BJ (cell line): ENCODE measurements at regions not wholly inside any gene's neighbourhood (a gene's known extent, or its start where the extent isn't known, plus 50 kb on each side); places are given as distances from the start of the nearest gene placed in this dataset.

ENCODE experiments used
- CTCF ChIA-PET: fragments of 350-600 bp; formaldehyde crosslinking; extraction: SDS; loops from one replicate; lab custom pipeline; 2021; ENCODE audit warnings: antibody characterized with exemption, inconsistent platforms; lab: Yijun Ruan, JAX
- POLR2A ChIA-PET: fragments of 300-600 bp; sonication (Branson Sonifier 250); formaldehyde crosslinking; extraction: SDS; loops from one replicate; lab custom pipeline; 2021; ENCODE audit warnings: antibody characterized with exemption; lab: Charles Lee
- DNase-seq: peaks from one replicate; pipeline ENCODE4 v3.0.0-alpha.2; 2011; ENCODE audit warnings: low read depth
- H3K27me3 ChIP-seq: 2 replicates; pipeline ENCODE4 v1.6.0; 2011; ENCODE audit warnings: low read length; ENCODE audit not compliant: control insufficient read depth, insufficient read depth
- H3K36me3 ChIP-seq: 2 replicates; pipeline ENCODE4 v1.5.1; 2011; ENCODE audit warnings: low read length; ENCODE audit not compliant: control insufficient read depth, insufficient read depth
- H3K4me3 ChIP-seq: 2 replicates; pipeline ENCODE4 v1.5.1; 2011; ENCODE audit warnings: low read depth, mild to moderate bottlenecking, control low read depth, low read length
- TF ChIP-seq, protein P1 (sequence below): IDR thresholded peaks from 2 replicates; pipeline ENCODE4 v1.5.1; 2011; ENCODE audit warnings: low read depth, mild to moderate bottlenecking, control low read depth, inconsistent platforms, low read length, moderate library complexity; ENCODE audit not compliant: insufficient read depth

DNA sequence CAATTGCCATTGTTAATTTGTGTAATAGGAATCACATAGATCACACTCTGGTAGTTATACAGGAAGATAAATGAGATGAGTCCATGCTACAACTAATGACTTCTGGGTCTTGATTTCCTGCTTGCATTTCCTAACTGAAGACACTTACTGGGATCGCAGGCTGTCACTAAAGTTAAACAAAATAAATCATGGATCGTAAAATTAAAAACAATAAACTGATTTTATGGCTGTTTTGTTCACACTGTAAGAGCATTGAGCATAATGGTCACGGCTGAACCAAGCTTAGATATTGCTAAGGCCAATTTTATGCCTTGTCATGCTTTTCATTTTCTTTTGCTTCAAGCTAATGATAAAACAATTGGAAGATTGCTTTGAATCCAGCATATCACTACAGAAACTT, 332.5 kb upstream of the CITED2 start:
- H3K4me3 ChIP-seq = no peak overlapping the region
- ChIA-PET CTCF (no interaction called here), POLR2A (no interaction called here)
- TF ChIP-seq, protein P1, sequence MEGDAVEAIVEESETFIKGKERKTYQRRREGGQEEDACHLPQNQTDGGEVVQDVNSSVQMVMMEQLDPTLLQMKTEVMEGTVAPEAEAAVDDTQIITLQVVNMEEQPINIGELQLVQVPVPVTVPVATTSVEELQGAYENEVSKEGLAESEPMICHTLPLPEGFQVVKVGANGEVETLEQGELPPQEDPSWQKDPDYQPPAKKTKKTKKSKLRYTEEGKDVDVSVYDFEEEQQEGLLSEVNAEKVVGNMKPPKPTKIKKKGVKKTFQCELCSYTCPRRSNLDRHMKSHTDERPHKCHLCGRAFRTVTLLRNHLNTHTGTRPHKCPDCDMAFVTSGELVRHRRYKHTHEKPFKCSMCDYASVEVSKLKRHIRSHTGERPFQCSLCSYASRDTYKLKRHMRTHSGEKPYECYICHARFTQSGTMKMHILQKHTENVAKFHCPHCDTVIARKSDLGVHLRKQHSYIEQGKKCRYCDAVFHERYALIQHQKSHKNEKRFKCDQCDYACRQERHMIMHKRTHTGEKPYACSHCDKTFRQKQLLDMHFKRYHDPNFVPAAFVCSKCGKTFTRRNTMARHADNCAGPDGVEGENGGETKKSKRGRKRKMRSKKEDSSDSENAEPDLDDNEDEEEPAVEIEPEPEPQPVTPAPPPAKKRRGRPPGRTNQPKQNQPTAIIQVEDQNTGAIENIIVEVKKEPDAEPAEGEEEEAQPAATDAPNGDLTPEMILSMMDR = no peak
- DNase-seq = no peak
- H3K36me3 ChIP-seq = no peaks in the 10 kb centered on the region
- no peaks in the 10 kb centered on the region for H3K27me3 ChIP-seq

DNA sequence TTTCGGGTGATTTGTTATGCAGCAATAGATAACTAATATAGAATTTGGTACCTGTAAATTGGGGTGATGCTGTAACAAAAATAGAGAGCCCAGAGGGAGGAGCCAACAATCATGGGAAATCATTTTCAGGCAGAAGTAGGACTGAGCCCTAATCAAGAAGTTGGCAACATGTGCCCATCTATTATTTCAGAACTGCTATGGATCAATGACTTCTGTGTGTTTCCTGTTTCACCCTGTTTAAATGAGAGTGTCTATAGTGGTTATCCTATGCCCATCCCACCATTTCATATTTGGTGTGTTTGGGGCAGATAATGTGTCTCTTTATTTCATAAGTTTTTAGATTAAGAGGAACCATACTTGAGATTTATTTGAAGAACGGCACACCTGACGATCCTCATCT, 330.8 kb upstream of the CITED2 start:
- Histone ChIP-seq H3K27me3 (no peaks in the 10 kb centered on the region), H3K4me3 (no peak overlapping the region), H3K36me3 (no peaks in the 10 kb centered on the region)
- POLR2A ChIA-PET = no interaction called here
- CTCF ChIA-PET = interaction anchor here (0.5 kb wide), 1 partner anchor 308 kb away, joined by 3 read pairs; no protein-coding TSS in a partner anchor
- TF ChIP-seq, protein P1 = no peak
- no peak for DNase-seq

DNA sequence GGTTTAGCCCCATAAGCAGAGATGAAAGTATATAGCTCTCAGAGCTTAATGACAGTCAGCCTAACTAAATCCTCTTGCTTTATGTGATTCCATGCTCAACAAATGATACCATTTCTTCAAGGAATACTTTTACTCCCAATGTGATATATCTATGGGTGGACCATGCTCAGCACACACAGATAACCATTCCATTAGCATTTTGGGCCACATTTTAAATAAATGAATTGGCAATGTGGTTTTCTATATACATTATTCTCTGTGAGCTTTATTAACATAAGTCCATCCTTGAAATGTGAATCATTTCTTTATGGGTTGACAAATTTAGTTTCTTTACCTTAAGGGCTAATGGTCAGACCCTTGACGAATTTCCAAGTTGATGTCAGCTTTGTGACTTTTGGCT, 329.3 kb upstream of the CITED2 start:
- Histone ChIP-seq H3K4me3 (no peak overlapping the region), H3K36me3 (no peaks in the 10 kb centered on the region), H3K27me3 (no peaks in the 10 kb centered on the region)
- CTCF ChIA-PET = interaction anchor here (0.7 kb wide), 1 partner anchor 25 kb away, joined by 4 read pairs; no protein-coding TSS in a partner anchor
- POLR2A ChIA-PET = no interaction called here
- no peak for DNase-seq
- TF ChIP-seq, protein P1 = no peak

DNA sequence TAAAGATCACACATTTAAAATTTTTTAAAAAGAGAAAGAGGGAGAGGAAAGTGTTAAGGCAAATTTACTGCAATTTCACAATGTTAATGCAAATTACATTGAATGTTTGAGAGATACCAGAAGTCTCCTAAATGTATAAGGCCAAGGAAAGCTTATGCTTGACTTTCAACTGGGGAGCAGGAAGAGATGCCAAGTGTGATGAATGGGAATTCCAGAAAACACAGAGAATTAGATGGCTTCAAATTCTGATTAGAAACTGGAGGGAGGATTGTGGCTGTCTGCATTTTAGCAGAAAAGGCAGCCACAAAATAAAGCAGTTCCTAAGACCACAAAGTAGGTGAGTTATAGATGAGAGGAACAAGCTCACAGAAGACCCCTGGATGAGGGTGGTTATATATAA, 328.3 kb upstream of the CITED2 start:
- ChIA-PET CTCF (no interaction called here), POLR2A (no interaction called here)
- no peak for DNase-seq
- Histone ChIP-seq H3K27me3 (no peaks in the 10 kb centered on the region), H3K36me3 (no peaks in the 10 kb centered on the region), H3K4me3 (no peak overlapping the region)
- TF ChIP-seq, protein P1 = no peak

DNA sequence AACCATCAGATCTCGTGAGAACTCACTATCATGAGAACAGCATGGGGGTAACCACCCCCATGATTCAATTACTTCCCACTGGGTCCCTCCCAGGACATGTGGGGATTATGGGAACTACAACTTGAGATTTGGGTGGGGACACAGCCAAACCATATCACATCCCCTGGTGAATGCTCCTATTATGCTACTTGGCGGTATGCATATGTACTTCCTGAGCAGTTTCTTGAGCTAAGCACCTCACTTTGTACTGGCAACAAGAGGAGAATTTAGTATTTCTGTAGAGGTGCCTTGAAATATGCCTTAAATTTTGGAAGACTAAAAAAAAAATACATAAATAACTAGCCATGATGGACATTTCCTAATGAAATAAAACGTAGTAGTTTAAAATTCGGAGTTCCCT, 327.2 kb upstream of the CITED2 start:
- Histone ChIP-seq H3K27me3 (no peaks in the 10 kb centered on the region), H3K36me3 (no peaks in the 10 kb centered on the region), H3K4me3 (no peak overlapping the region)
- TF ChIP-seq, protein P1 = no peak
- ChIA-PET CTCF (no interaction called here), POLR2A (no interaction called here)
- DNase-seq = no peak
